Adrenal gland (tissue), 9 donors: ENCODE measurements at regions not wholly inside any gene's neighbourhood (a gene's known extent, or its start where the extent isn't known, plus 50 kb on each side); places are given as distances from the start of the nearest gene placed in this dataset.
A peak's percentile ranks its signal among the peaks of the same experiment; 100 is the strongest.

ENCODE experiments used
- DNase-seq, 7 donors: peaks; one replicate each; pipeline ENCODE4 v3.0.0-alpha.2; 2019 to 2020
- H3K27ac ChIP-seq, 5 donors: fragments of 200-600 bp; sonication (generic) in 4 of 5; 1 replicate in 3 of 5; 2 replicates in 2 of 5; pipeline versions ENCODE4 v1.5.1 to v1.8.0; 2016 to 2020; ENCODE audit warnings: mild to moderate bottlenecking in 1 of 5
- H3K27me3 ChIP-seq: fragments of 200-600 bp; 2 replicates; pipeline ENCODE4 v1.8.0; 2021
- H3K36me3 ChIP-seq, 2 donors: fragments of 200-600 bp; replicated peaks in 1 of 2; 1 replicate in 1 of 2; 2 replicates in 1 of 2; pipeline versions ENCODE4 v1.5.1 to v1.8.0; 2018 to 2022
- H3K4me1 ChIP-seq, 2 donors: fragments of 200-600 bp; replicated peaks in 1 of 2; 1 replicate in 1 of 2; 2 replicates in 1 of 2; pipeline versions ENCODE4 v1.5.1 to v1.8.0; 2018 to 2021
- H3K4me3 ChIP-seq, 4 donors: fragments of 200-600 bp; sonication (generic) in 3 of 4; one replicate each; pipeline ENCODE4 v1.5.1; 2016 to 2018
- H3K9me3 ChIP-seq, 3 donors: fragments of 200-600 bp; sonication (generic) in 1 of 3; replicated peaks in 1 of 3; 1 replicate in 2 of 3; 2 replicates in 1 of 3; pipeline versions ENCODE4 v1.5.1 to v1.8.0; 2016 to 2021
- CTCF ChIP-seq, 6 experiments: fragments of 450-650 bp in 4 of 6; fragments of 200-600 bp in 2 of 6; sonication (generic) in 1 of 6; IDR thresholded peaks; 1 replicate in 5 of 6; 2 replicates in 1 of 6; pipeline versions ENCODE4 v1.5.1 to v1.8.0; 2016 to 2021; ENCODE audit warnings: antibody characterized with exemption in 6 of 6, mild to moderate bottlenecking in 2 of 6, moderate library complexity in 1 of 6
- POLR2A ChIP-seq, 2 donors: fragments of 450-650 bp; IDR thresholded peaks; one replicate each; pipeline ENCODE4 v1.6.1; 2017; ENCODE audit warnings: antibody characterized with exemption in 2 of 2, mild to moderate bottlenecking in 2 of 2, moderate library complexity in 1 of 2
- WGBS, 4 donors: extraction: QIAGEN DNeasy Blood & Tissue Kit in 2 of 4; methylation state at CpG; one replicate each; pipeline versions ENCODE4 v1.1.5 to v1.1.7; 2013 to 2017; 5-methylcytosine and 5-hydroxymethylcytosine counted together
- intact Hi-C, 2 donors: fragments of 100-400 bp; cut with DNase I; formaldehyde crosslinking; loops; one replicate each; pipeline versions ENCODE4 v1.14.1 to v1.15.0; 2022 to 2023
- donor health status: healthy with polysubstance abuse.
- donor health status: Bipolar disorder and iron deficiency.
- donor health status: DM: yes; HTN: yes; CAD: no.
- donor health status: DM: no; HTN: no; CAD: no.
- donor health status: DM: no; HTN: no; CAD: no.

- Histone ChIP-seq H3K36me3 (no peaks in the 10 kb centered on the region), H3K9me3 (no peaks in the 10 kb centered on the region), H3K27me3 (no peaks in the 10 kb centered on the region), H3K4me1 (no peaks in the 10 kb centered on the region), H3K4me3 (no peak overlapping the region), H3K27ac (no peak overlapping the region)
- DNase-seq = no peak
- 71 to 81% (median 77%) methylated on average over 9 to 13 of the region's 13 CpGs for whole genome bisulfite sequencing, 4 donors
- TF ChIP-seq POLR2A (IDR thresholded peaks at IDR 0.05) = no peak
- TF ChIP-seq CTCF (IDR thresholded peaks at IDR 0.05) = no peak
- intact Hi-C loops = no loop called here
Observed at GRCh38 chr22:44428941-44429830, 68.8 kb downstream of the RTL6 start.

GRCh38 chr22:44427611-44428470 lies 70.2 kb downstream of the RTL6 start:
- no peak overlapping the region for H3K27ac ChIP-seq
- H3K27me3 ChIP-seq = no peaks in the 10 kb centered on the region
- intact Hi-C loops = no loop called here
- no peaks in the 10 kb centered on the region for H3K36me3 ChIP-seq
- no peak overlapping the region for H3K4me3 ChIP-seq
- TF ChIP-seq CTCF (IDR thresholded peaks at IDR 0.05) (no peak), POLR2A (IDR thresholded peaks at IDR 0.05) (no peak)
- peak in 1 of 7 donors; percentile 5 for DNase-seq
- 73 to 90% (median 86%) methylated on average over 19 to 21 of the region's 21 CpGs for WGBS, 4 donors
- H3K9me3 ChIP-seq = no peaks in the 10 kb centered on the region
- no peaks in the 10 kb centered on the region for H3K4me1 ChIP-seq

- Histone ChIP-seq H3K9me3 (no peaks in the 10 kb centered on the region), H3K27ac (no peak overlapping the region), H3K36me3 (no peaks in the 10 kb centered on the region), H3K4me1 (no peaks in the 10 kb centered on the region), H3K4me3 (no peak overlapping the region), H3K27me3 (no peaks in the 10 kb centered on the region)
- WGBS, 4 donors = 74 to 91% (median 88%) methylated on average over 11 of the region's 11 CpGs
- peak in 1 of 7 donors; percentile 1 for DNase-seq
- intact Hi-C loops = no loop called here
- TF ChIP-seq CTCF (IDR thresholded peaks at IDR 0.05) = no peak
- TF ChIP-seq POLR2A (IDR thresholded peaks at IDR 0.05) = no peak
Observed at GRCh38 chr22:44426981-44427380, 71.1 kb downstream of the RTL6 start.

GRCh38 chr22:44425694-44426045 lies 72.4 kb downstream of the RTL6 start:
- no peak for DNase-seq
- H3K4me3 ChIP-seq = no peak overlapping the region
- no peaks in the 10 kb centered on the region for H3K27me3 ChIP-seq
- H3K27ac ChIP-seq = no peak overlapping the region
- intact Hi-C loops = no loop called here
- H3K36me3 ChIP-seq = no peaks in the 10 kb centered on the region
- no peaks in the 10 kb centered on the region for H3K9me3 ChIP-seq
- no peak for TF ChIP-seq CTCF (IDR thresholded peaks at IDR 0.05)
- TF ChIP-seq POLR2A (IDR thresholded peaks at IDR 0.05) = no peak
- no peaks in the 10 kb centered on the region for H3K4me1 ChIP-seq
- 72 to 88% (median 82%) methylated on average over 5 of the region's 5 CpGs for WGBS, 4 donors
